ENCODE measurements at regions not wholly inside any gene's neighbourhood (a gene's known extent, or its start where the extent isn't known, plus 50 kb on each side); places are given as distances from the start of the nearest gene placed in this dataset.

- CTCF ChIA-PET = interaction anchor here (0.8 to 1.4 kb wide), 2 partner anchors 12 to 14 kb away, joined by 3 to 4 read pairs; no protein-coding TSS in a partner anchor
- POLR2A ChIA-PET = no interaction called here
- no peak for DNase-seq (ENCODE audit: extremely low spot score)
- no peak for TF ChIP-seq CTCF (IDR thresholded peaks at IDR 0.05; ENCODE audit: control extremely low read depth, extremely low read depth, low read depth, missing control alignments)
Observed at GRCh38 chr16:73304008-73304774, 256.3 kb upstream of the ZFHX3 start.

- TF ChIP-seq CTCF (IDR thresholded peaks at IDR 0.05; ENCODE audit: control extremely low read depth, extremely low read depth, low read depth, missing control alignments) = no peak
- no peak for DNase-seq (ENCODE audit: extremely low spot score)
- POLR2A ChIA-PET = no interaction called here
- CTCF ChIA-PET = interaction anchor here (0.8 to 1.5 kb wide), 3 partner anchors 11 to 32 kb away, joined by 3 to 4 read pairs (median 3); no protein-coding TSS in a partner anchor
Observed at GRCh38 chr16:73302942-73303341, 255.0 kb upstream of the ZFHX3 start.

- ChIA-PET CTCF (interaction anchor here (1.5 kb wide), 1 partner anchor 33 kb away, joined by 3 read pairs; no protein-coding TSS in a partner anchor), POLR2A (no interaction called here)
- DNase-seq (ENCODE audit: extremely low spot score) = no peak
- TF ChIP-seq CTCF (IDR thresholded peaks at IDR 0.05; ENCODE audit: control extremely low read depth, extremely low read depth, low read depth, missing control alignments) = no peak
Observed at GRCh38 chr16:73301984-73302383, 254.1 kb upstream of the ZFHX3 start.

GRCh38 chr16:73299346-73299745 is 251.4 kb upstream of the ZFHX3 start:
- CTCF ChIA-PET = interaction anchor here (1.9 kb wide), 1 partner anchor 9 kb away, joined by 7 read pairs; no protein-coding TSS in a partner anchor
- DNase-seq (ENCODE audit: extremely low spot score) = no peak
- no peak for TF ChIP-seq CTCF (IDR thresholded peaks at IDR 0.05; ENCODE audit: control extremely low read depth, extremely low read depth, low read depth, missing control alignments)
- POLR2A ChIA-PET = no interaction called here

GRCh38 chr16:73298562-73298961 is 250.6 kb upstream of the ZFHX3 start:
- no peak for DNase-seq (ENCODE audit: extremely low spot score)
- ChIA-PET POLR2A (no interaction called here), CTCF (interaction anchor here (1.9 kb wide), 1 partner anchor 8 kb away, joined by 7 read pairs; no protein-coding TSS in a partner anchor)
- no peak for TF ChIP-seq CTCF (IDR thresholded peaks at IDR 0.05; ENCODE audit: control extremely low read depth, extremely low read depth, low read depth, missing control alignments)

GRCh38 chr16:73290258-73290657 is 242.3 kb upstream of the ZFHX3 start:
- no peak for TF ChIP-seq CTCF (IDR thresholded peaks at IDR 0.05; ENCODE audit: control extremely low read depth, extremely low read depth, low read depth, missing control alignments)
- ChIA-PET CTCF (interaction anchor here (1.0 to 1.8 kb wide), 3 partner anchors 8 to 19 kb away, joined by 4 to 7 read pairs (median 4); no protein-coding TSS in a partner anchor), POLR2A (no interaction called here)
- DNase-seq (ENCODE audit: extremely low spot score) = no peak

Data from GM10248 (cell line).